ENCODE measurements at regions not wholly inside any gene's neighbourhood (a gene's known extent, or its start where the extent isn't known, plus 50 kb on each side); places are given as distances from the start of the nearest gene placed in this dataset.

DNA sequence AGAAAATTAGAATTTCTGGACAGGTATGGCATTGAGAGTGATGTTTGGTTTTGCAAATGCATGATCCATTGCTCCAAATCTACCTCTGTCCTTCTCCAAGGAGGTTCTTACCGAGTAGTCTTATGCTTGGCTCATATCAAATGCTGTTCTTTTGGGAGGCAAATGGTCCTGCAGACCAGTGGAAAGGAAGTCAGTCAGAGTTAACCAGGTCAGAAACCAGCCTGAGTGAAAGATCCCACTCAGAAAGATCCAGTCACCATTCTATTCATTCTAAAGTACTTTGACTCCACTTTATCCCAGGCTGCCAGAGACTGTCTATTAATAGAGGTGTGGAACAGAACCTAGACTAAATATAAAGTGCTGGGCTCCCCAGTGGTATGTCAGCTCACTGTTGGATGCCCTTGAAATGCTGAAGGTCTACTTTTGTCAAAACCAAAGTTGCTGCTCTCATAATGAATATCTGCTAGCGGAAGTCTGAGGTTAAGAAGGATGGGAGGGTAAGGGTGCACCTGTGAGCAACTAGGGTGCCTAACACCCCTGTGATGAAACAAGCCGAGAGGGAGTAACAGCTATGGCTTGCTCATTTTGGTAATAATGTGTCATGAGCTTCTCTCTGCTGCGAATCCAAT, 302.2 kb downstream of the ZNF608 start:
- Histone ChIP-seq H3K27me3 (no peaks in the 10 kb centered on the region), H3K36me3 (no peaks in the 10 kb centered on the region), H3K27ac (no peak overlapping the region), H3K4me3 (replicated peaks in 1 of 3) (no peak overlapping the region), H3K4me1 (no peaks in the 10 kb centered on the region), H3K9me3 (no peaks in the 10 kb centered on the region)
- WGBS, 2 donors: 90 to 97% methylated on average over 4 of the region's 4 CpGs
- TF ChIP-seq POLR2A (IDR thresholded peaks at IDR 0.05): no peak
- TF ChIP-seq, protein P1, sequence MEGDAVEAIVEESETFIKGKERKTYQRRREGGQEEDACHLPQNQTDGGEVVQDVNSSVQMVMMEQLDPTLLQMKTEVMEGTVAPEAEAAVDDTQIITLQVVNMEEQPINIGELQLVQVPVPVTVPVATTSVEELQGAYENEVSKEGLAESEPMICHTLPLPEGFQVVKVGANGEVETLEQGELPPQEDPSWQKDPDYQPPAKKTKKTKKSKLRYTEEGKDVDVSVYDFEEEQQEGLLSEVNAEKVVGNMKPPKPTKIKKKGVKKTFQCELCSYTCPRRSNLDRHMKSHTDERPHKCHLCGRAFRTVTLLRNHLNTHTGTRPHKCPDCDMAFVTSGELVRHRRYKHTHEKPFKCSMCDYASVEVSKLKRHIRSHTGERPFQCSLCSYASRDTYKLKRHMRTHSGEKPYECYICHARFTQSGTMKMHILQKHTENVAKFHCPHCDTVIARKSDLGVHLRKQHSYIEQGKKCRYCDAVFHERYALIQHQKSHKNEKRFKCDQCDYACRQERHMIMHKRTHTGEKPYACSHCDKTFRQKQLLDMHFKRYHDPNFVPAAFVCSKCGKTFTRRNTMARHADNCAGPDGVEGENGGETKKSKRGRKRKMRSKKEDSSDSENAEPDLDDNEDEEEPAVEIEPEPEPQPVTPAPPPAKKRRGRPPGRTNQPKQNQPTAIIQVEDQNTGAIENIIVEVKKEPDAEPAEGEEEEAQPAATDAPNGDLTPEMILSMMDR (IDR thresholded peaks at IDR 0.05): no peak
- DNase-seq: no peak
- intact Hi-C loops (cut with DNase I): no loop called here

DNA sequence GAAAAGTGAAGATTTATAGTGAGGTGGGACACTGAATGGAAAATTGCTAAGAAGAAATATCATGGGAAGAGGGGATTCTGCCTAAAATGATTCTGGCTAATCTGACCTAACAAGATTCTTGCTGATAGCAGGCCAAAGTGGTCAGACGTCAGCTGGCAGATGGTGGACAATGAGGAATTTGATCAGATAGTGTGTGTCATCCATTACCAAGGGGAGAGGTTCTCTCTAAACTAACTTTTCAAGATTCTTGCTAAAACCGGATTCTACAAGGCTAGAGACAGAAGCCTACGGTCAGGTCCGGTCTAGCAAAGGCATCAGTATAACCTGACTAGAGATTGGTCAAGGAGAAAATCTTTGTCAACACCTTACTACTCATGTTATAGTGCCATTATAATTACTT, 306.0 kb downstream of the ZNF608 start:
- Histone ChIP-seq H3K36me3 (no peaks in the 10 kb centered on the region), H3K4me1 (no peaks in the 10 kb centered on the region), H3K27me3 (no peaks in the 10 kb centered on the region), H3K9me3 (no peaks in the 10 kb centered on the region), H3K27ac (no peak overlapping the region), H3K4me3 (replicated peaks in 1 of 3) (no peak overlapping the region)
- 92 to 94% methylated on average over 4 of the region's 4 CpGs for WGBS, 2 donors
- intact Hi-C loops (cut with DNase I): no loop called here
- no peak for DNase-seq
- TF ChIP-seq, protein P1 (IDR thresholded peaks at IDR 0.05): no peak
- no peak for TF ChIP-seq POLR2A (IDR thresholded peaks at IDR 0.05)

DNA sequence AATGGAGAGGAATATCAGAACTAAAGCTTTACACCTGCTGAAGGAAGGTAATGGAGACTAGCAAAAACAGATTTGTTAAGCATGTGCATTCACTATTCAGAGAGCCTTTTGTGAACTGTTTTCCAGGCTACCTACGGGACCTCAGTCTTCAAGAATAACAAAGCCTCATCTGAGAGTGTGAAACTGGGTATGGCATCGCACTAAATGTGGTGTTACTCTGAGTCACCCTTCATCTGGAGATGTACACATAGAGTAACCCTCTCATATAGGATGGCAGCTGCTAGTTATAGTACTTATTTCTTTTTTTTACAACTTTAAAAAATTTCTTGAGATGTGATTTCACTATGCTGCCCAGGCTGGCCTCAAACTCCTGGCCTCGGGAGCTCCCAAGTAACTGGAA, 306.8 kb downstream of the ZNF608 start:
- Histone ChIP-seq H3K27me3 (no peaks in the 10 kb centered on the region), H3K9me3 (no peaks in the 10 kb centered on the region), H3K36me3 (no peaks in the 10 kb centered on the region), H3K4me1 (no peaks in the 10 kb centered on the region), H3K27ac (no peak overlapping the region), H3K4me3 (replicated peaks in 1 of 3) (no peak overlapping the region)
- DNase-seq: no peak
- WGBS, 2 donors: 90 to 97% methylated on average over 3 of the region's 3 CpGs
- no peak for TF ChIP-seq POLR2A (IDR thresholded peaks at IDR 0.05)
- TF ChIP-seq, protein P1 (IDR thresholded peaks at IDR 0.05): no peak
- intact Hi-C loops (cut with DNase I): no loop called here

DNA sequence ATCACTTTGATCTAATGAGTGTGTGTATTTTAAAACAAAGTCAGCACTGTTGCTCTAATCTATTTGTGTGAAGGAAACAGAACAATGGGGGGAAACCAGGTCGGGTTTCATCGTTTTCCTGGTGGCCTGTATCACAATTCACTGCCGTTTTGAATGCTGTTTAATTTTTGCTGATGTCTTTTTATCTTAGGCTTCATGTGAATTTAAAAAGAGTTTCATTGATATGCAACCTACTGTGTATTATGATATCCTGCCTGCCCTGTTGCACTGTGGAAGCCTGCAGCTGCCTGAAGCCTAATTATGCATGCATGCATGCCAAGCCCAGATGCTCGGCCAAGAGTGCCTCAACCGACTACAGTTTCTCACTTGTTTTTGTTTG, 307.5 kb downstream of the ZNF608 start:
- intact Hi-C loops (cut with DNase I): no loop called here
- Histone ChIP-seq H3K36me3 (no peaks in the 10 kb centered on the region), H3K4me1 (no peaks in the 10 kb centered on the region), H3K27me3 (no peaks in the 10 kb centered on the region), H3K9me3 (no peaks in the 10 kb centered on the region), H3K4me3 (replicated peaks in 1 of 3) (no peak overlapping the region), H3K27ac (no peak overlapping the region)
- 38 to 39% methylated on average over 5 of the region's 5 CpGs for WGBS, 2 donors
- peak in 1 of 2 donors; percentile 14 for DNase-seq
- TF ChIP-seq POLR2A (IDR thresholded peaks at IDR 0.05): no peak
- TF ChIP-seq, protein P1 (IDR thresholded peaks at IDR 0.05): no peak

DNA sequence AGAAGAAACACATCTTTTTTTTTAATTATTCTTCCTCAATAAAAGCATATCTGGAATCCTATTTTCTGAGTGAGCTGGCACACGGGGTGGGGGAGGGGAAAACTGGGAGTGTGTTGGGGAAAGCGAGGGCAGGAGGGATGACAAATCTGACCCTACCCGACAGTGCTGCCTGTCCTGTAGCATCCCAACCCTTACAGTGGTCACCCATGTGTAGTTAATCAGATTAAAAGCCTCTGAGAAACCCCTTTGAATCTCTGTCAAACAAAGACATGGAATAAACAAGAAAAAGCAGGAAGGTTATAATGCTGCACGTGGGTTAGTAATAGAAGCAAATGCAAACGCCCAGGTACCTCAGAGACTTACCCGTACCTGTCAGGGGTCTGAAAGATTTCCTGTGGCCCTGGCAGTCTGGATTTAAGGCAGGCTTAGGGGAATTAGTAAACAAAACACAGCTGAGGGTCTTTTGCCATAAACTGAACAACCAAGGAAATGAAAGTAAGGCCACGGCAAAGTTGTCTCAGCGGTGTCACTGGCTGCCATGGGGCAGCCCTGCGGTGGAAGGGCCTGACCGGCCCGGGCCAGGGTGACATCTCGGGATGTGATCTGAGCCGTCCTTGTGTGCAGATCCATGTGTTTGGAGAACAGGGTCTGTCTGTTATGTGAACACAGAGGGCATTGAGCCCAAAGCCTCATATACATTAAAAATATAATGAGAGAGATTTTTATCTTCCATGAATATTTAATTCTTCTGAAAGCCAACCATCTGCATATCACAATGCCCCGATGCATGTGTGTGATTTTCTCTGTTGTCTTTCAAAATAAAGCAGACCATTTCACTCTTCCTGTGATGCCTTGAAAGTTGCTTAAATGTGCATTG, 308.2 kb downstream of the ZNF608 start:
- H3K36me3 ChIP-seq: no peaks in the 10 kb centered on the region
- H3K4me3 ChIP-seq (replicated peaks in 1 of 3): no peak overlapping the region
- no peaks in the 10 kb centered on the region for H3K9me3 ChIP-seq
- WGBS, 2 donors: 88 to 90% methylated on average over 14 of the region's 14 CpGs
- DNase-seq: no peak
- no peak overlapping the region for H3K27ac ChIP-seq
- TF ChIP-seq, protein P1 (IDR thresholded peaks at IDR 0.05): no peak
- no peak for TF ChIP-seq POLR2A (IDR thresholded peaks at IDR 0.05)
- H3K4me1 ChIP-seq: no peaks in the 10 kb centered on the region
- intact Hi-C loops (cut with DNase I): no loop called here
- H3K27me3 ChIP-seq: no peaks in the 10 kb centered on the region

Data from thyroid gland (tissue), 4 donors.